Liver (tissue), 8 donors: ENCODE measurements at regions not wholly inside any gene's neighbourhood (a gene's known extent, or its start where the extent isn't known, plus 50 kb on each side); places are given as distances from the start of the nearest gene placed in this dataset.

Experiments
- DNase-seq: peaks from one replicate; pipeline ENCODE4 v3.0.0-alpha.2; 2017; ENCODE audit warnings: low spot score
- H3K27ac ChIP-seq, 2 donors: one replicate each; pipeline ENCODE4 v1.7.0; 2013; ENCODE audit warnings: inconsistent platforms in 2 of 2, low read length in 2 of 2, control low read depth in 1 of 2, low read depth in 1 of 2, mild to moderate bottlenecking in 1 of 2
- H3K27me3 ChIP-seq, 4 donors: one replicate each; pipeline versions ENCODE4 v1.6.1 to v1.7.0; 2013; ENCODE audit warnings: low read length in 3 of 4, inconsistent platforms in 1 of 4, mild to moderate bottlenecking in 1 of 4, moderate library complexity in 1 of 4; ENCODE audit not compliant: control insufficient read depth in 4 of 4, insufficient read depth in 4 of 4
- H3K36me3 ChIP-seq, 4 donors: one replicate each; pipeline versions ENCODE4 v1.6.1 to v1.7.0; 2013; ENCODE audit warnings: low read length in 3 of 4, mild to moderate bottlenecking in 3 of 4, low read depth in 1 of 4, moderate library complexity in 1 of 4; ENCODE audit not compliant: control insufficient read depth in 4 of 4, insufficient read depth in 3 of 4
- H3K4me1 ChIP-seq, 4 donors: one replicate each; pipeline versions ENCODE4 v1.6.1 to v1.7.0; 2013; ENCODE audit warnings: low read length in 3 of 4, mild to moderate bottlenecking in 3 of 4, moderate library complexity in 1 of 4; ENCODE audit not compliant: control insufficient read depth in 4 of 4, insufficient read depth in 4 of 4
- H3K4me3 ChIP-seq, 3 donors: one replicate each; pipeline versions ENCODE4 v1.6.1 to v1.7.0; 2013; ENCODE audit warnings: low read length in 3 of 3, control low read depth in 1 of 3, low read depth in 1 of 3, mild to moderate bottlenecking in 1 of 3
- H3K9ac ChIP-seq, 2 donors: one replicate each; pipeline ENCODE4 v1.7.0; 2013; ENCODE audit warnings: low read length in 2 of 2, mild to moderate bottlenecking in 2 of 2, moderate library complexity in 2 of 2, control low read depth in 1 of 2, low read depth in 1 of 2
- H3K9me3 ChIP-seq, 4 donors: one replicate each; pipeline versions ENCODE4 v1.6.1 to v1.7.0; 2013; ENCODE audit warnings: low read length in 3 of 4; ENCODE audit not compliant: control insufficient read depth in 4 of 4
- EGR1 ChIP-seq, 2 donors: IDR thresholded peaks; 2 replicates each; pipeline ENCODE4 v1.6.1; 2016 to 2018; ENCODE audit warnings: antibody characterized with exemption in 2 of 2, low read depth in 2 of 2
- FOXA1 ChIP-seq: IDR thresholded peaks from 2 replicates; pipeline ENCODE4 v1.6.1; 2016; ENCODE audit warnings: antibody characterized with exemption
- FOXA2 ChIP-seq: IDR thresholded peaks from 2 replicates; pipeline ENCODE4 v1.6.1; 2016; ENCODE audit warnings: antibody characterized with exemption
- GABPA ChIP-seq, 2 donors: IDR thresholded peaks in 1 of 2; conservative IDR thresholded peaks in 1 of 2; 2 replicates each; pipeline ENCODE4 v1.6.1; 2016; ENCODE audit warnings: antibody characterized with exemption in 2 of 2, mild to moderate bottlenecking in 1 of 2, moderate library complexity in 1 of 2
- HNF4A ChIP-seq, 2 donors: conservative IDR thresholded peaks; 2 replicates each; pipeline ENCODE4 v1.6.1; 2016; ENCODE audit warnings: antibody characterized with exemption in 2 of 2, mild to moderate bottlenecking in 2 of 2
- HNF4G ChIP-seq: IDR thresholded peaks from 2 replicates; pipeline ENCODE4 v1.6.1; 2016; ENCODE audit warnings: antibody characterized with exemption
- JUND ChIP-seq, 2 donors: IDR thresholded peaks; 2 replicates each; pipeline ENCODE4 v1.6.1; 2016; ENCODE audit warnings: antibody characterized with exemption in 2 of 2
- NR2F2 ChIP-seq: IDR thresholded peaks from 2 replicates; pipeline ENCODE4 v1.6.1; 2016; ENCODE audit warnings: antibody characterized with exemption
- RAD21 ChIP-seq, 2 donors: IDR thresholded peaks; 2 replicates each; pipeline ENCODE4 v1.6.1; 2016; ENCODE audit warnings: antibody characterized with exemption in 2 of 2, mild to moderate bottlenecking in 2 of 2
- RXRA ChIP-seq, 2 donors: IDR thresholded peaks; 2 replicates each; pipeline ENCODE4 v1.6.1; 2017 to 2018; ENCODE audit warnings: antibody characterized with exemption in 2 of 2, mild to moderate bottlenecking in 1 of 2
- SP1 ChIP-seq: IDR thresholded peaks from 2 replicates; pipeline ENCODE4 v1.6.1; 2018; ENCODE audit warnings: antibody characterized with exemption, mild to moderate bottlenecking
- TAF1 ChIP-seq: conservative IDR thresholded peaks from 2 replicates; pipeline ENCODE4 v1.6.1; 2016; ENCODE audit warnings: antibody characterized with exemption, mild to moderate bottlenecking
- YY1 ChIP-seq: IDR thresholded peaks from 2 replicates; pipeline ENCODE4 v1.6.1; 2016; ENCODE audit warnings: antibody characterized with exemption, mild to moderate bottlenecking
- WGBS: extraction: QIAGEN DNeasy Blood & Tissue Kit; methylation state at CpG from one replicate; pipeline ENCODE4 v1.1.7; 2013; 5-methylcytosine and 5-hydroxymethylcytosine counted together
- TF ChIP-seq, protein P1 (sequence below): IDR thresholded peaks from 2 replicates; pipeline ENCODE4 v1.6.1; 2016; ENCODE audit warnings: antibody characterized with exemption
- TF ChIP-seq, protein P2 (sequence below): fragments of 150-350 bp; IDR thresholded peaks from 2 replicates; pipeline ENCODE4 v1.5.1; 2017; ENCODE audit warnings: improper control_type of control experiment, low read depth, low read length; ENCODE audit not compliant: missing input control
- TF ChIP-seq, protein P3 (sequence below): IDR thresholded peaks from 2 replicates; pipeline ENCODE4 v1.6.1; 2016; ENCODE audit warnings: antibody characterized with exemption
- TF ChIP-seq, protein P4 (sequence below): IDR thresholded peaks from 2 replicates; pipeline ENCODE4 v1.6.1; 2016; ENCODE audit warnings: antibody characterized with exemption
- TF ChIP-seq, protein P5 (sequence below): IDR thresholded peaks from 2 replicates; pipeline ENCODE4 v1.6.1; 2016; ENCODE audit warnings: antibody characterized with exemption, mild to moderate bottlenecking
- donor health status: healthy.
- donor health status: healthy.
- donor health status: healthy.
- donor health status: healthy.
- donor health status: healthy.

DNA sequence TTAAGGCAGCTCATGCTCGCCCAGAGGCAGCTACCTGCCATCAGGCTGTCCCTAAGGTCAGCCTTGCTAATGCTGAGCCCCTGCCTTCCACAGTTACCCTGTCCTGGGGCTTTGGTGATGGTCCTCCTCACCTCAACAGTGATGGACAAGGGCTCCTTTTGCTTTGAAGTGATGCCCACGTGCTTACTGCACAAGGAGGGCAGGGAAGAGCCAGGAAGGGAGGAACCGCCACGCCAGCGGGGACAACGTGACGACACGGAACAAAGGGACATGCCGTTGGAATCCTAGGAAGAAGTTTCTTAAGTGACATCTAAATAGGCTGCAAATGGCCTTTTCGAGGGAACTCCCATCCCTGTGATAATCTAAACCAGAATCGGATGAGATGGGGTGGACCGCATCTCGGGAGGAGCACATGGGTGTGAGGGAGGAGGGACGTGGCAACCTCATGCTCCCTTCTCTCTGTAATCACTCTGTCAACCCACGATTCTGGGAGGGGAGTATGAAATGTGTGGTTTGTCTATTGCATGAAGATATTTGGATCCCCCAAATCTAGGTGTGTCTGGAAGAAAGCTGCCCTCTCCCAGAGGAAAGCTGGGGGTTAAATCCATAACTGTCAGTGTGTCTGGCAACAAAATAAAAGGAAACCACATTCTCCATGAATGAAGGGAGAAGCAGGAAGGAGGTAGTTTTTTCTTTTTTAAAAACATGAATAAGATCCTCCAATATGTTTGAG, 110.9 kb upstream of the IRF2BP2 start (continued):
- TF ChIP-seq, protein P1, sequence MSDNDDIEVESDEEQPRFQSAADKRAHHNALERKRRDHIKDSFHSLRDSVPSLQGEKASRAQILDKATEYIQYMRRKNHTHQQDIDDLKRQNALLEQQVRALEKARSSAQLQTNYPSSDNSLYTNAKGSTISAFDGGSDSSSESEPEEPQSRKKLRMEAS, result no peak

DNA sequence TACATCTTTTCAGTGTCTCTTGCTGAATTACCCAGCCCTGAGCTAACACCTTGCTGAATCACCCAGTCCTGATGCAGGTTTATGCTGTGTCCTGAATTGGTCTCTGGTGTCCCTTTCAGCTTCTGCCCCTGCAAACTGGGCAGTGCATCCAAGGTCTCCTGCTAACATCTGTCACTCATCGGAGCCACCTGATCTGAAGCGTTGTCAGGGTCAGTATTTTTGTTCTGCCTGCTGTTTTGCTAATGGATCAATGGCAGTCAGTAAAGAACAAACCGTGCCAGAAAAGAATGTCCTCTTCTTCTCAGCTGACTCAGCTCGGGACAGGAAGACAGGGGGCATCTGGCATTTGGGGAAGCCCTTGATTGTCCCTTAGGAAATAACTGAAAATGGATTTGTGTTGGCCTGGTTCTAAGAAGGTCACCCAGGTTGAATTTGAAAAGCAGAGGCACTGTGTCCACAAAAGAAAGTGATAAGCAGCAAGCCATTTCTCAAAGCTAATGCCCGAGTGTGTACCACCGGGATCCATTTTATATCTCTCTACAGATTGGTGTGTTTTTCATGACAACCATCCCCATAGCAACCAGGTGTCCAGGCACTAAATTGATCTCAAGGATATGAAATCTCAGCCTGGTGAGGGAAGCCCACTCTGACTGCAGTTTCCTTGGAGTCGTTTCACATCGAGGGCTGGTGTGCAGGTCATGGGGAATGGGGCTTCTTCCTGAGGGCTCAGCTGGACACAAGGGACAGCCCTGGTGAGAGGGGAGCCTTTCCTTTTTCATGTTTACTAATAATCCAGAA, 109.7 kb upstream of the IRF2BP2 start:
- Histone ChIP-seq H3K27me3 (no peaks in the 10 kb centered on the region), H3K9ac (peak overlapping the region in 1 of 2 donors; percentile 91), H3K4me1 (peaks cover 25 to 85% (median 61%) of the 10 kb centered on the region in 4 donors), H3K9me3 (no peaks in the 10 kb centered on the region), H3K4me3 (no peak overlapping the region), H3K36me3 (no peaks in the 10 kb centered on the region), H3K27ac (peak overlapping the region; percentile 92 to 98)
- TF ChIP-seq, protein P1, result peak; percentile 28
- TF ChIP-seq EGR1 (IDR thresholded peaks at IDR 0.05; ENCODE audit: low read depth in 2 of 2), result peak in 1 of 2 donors; percentile 66
- peak; percentile 39 to 72 for TF ChIP-seq HNF4A (conservative IDR thresholded peaks at IDR 0.05)
- TF ChIP-seq RXRA (IDR thresholded peaks at IDR 0.05), result peak; percentile 78 to 99
- no peak for TF ChIP-seq FOXA2
- TF ChIP-seq, protein P2, sequence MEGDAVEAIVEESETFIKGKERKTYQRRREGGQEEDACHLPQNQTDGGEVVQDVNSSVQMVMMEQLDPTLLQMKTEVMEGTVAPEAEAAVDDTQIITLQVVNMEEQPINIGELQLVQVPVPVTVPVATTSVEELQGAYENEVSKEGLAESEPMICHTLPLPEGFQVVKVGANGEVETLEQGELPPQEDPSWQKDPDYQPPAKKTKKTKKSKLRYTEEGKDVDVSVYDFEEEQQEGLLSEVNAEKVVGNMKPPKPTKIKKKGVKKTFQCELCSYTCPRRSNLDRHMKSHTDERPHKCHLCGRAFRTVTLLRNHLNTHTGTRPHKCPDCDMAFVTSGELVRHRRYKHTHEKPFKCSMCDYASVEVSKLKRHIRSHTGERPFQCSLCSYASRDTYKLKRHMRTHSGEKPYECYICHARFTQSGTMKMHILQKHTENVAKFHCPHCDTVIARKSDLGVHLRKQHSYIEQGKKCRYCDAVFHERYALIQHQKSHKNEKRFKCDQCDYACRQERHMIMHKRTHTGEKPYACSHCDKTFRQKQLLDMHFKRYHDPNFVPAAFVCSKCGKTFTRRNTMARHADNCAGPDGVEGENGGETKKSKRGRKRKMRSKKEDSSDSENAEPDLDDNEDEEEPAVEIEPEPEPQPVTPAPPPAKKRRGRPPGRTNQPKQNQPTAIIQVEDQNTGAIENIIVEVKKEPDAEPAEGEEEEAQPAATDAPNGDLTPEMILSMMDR, result no peak
- TF ChIP-seq GABPA (IDR thresholded peaks at IDR 0.05 in 1 of 2, conservative IDR thresholded peaks at IDR 0.05 in 1 of 2), result no peak
- TF ChIP-seq, protein P3, sequence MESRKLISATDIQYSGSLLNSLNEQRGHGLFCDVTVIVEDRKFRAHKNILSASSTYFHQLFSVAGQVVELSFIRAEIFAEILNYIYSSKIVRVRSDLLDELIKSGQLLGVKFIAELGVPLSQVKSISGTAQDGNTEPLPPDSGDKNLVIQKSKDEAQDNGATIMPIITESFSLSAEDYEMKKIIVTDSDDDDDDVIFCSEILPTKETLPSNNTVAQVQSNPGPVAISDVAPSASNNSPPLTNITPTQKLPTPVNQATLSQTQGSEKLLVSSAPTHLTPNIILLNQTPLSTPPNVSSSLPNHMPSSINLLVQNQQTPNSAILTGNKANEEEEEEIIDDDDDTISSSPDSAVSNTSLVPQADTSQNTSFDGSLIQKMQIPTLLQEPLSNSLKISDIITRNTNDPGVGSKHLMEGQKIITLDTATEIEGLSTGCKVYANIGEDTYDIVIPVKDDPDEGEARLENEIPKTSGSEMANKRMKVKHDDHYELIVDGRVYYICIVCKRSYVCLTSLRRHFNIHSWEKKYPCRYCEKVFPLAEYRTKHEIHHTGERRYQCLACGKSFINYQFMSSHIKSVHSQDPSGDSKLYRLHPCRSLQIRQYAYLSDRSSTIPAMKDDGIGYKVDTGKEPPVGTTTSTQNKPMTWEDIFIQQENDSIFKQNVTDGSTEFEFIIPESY, result peak; percentile 38
- peak; percentile 87 for TF ChIP-seq YY1
- peak; percentile 78 for TF ChIP-seq NR2F2
- peak; percentile 98 for TF ChIP-seq SP1
- TF ChIP-seq, protein P4, sequence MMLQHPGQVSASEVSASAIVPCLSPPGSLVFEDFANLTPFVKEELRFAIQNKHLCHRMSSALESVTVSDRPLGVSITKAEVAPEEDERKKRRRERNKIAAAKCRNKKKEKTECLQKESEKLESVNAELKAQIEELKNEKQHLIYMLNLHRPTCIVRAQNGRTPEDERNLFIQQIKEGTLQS, result peak; percentile 61
- peak; percentile 35 for TF ChIP-seq FOXA1
- TF ChIP-seq JUND (IDR thresholded peaks at IDR 0.05), result peak in 1 of 2 donors; percentile 78
- peak in 1 of 2 donors; percentile 70 for TF ChIP-seq RAD21 (IDR thresholded peaks at IDR 0.05)
- peak; percentile 48 for TF ChIP-seq TAF1
- peak; percentile 31 for TF ChIP-seq HNF4G
- TF ChIP-seq, protein P5, sequence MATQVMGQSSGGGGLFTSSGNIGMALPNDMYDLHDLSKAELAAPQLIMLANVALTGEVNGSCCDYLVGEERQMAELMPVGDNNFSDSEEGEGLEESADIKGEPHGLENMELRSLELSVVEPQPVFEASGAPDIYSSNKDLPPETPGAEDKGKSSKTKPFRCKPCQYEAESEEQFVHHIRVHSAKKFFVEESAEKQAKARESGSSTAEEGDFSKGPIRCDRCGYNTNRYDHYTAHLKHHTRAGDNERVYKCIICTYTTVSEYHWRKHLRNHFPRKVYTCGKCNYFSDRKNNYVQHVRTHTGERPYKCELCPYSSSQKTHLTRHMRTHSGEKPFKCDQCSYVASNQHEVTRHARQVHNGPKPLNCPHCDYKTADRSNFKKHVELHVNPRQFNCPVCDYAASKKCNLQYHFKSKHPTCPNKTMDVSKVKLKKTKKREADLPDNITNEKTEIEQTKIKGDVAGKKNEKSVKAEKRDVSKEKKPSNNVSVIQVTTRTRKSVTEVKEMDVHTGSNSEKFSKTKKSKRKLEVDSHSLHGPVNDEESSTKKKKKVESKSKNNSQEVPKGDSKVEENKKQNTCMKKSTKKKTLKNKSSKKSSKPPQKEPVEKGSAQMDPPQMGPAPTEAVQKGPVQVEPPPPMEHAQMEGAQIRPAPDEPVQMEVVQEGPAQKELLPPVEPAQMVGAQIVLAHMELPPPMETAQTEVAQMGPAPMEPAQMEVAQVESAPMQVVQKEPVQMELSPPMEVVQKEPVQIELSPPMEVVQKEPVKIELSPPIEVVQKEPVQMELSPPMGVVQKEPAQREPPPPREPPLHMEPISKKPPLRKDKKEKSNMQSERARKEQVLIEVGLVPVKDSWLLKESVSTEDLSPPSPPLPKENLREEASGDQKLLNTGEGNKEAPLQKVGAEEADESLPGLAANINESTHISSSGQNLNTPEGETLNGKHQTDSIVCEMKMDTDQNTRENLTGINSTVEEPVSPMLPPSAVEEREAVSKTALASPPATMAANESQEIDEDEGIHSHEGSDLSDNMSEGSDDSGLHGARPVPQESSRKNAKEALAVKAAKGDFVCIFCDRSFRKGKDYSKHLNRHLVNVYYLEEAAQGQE, result no peak
- 40% methylated on average over 8 of the region's 8 CpGs for WGBS
- no peak for DNase-seq
